Stimulated activated naive CD8-positive, alpha-beta T cell treated with anti-CD3 and anti-CD28 coated beads, Interleukin-15, Interleukin-2, amounts not matched to agents 100 U/mL and 50 U/mL, for 24 hours (primary cell): ENCODE measurements at regions not wholly inside any gene's neighbourhood (a gene's known extent, or its start where the extent isn't known, plus 50 kb on each side); places are given as distances from the start of the nearest gene placed in this dataset.

Experiments
- ATAC-seq: fragments of 150-1000 bp; cut with Tn5 transposase; one replicate; pipeline ENCODE4 v1.10.0; 2021
- DNase-seq: peaks from one replicate; pipeline ENCODE4 v3.0.0; 2021

GRCh38 chr6:153625089-153625488 lies 414.0 kb upstream of the OPRM1 start:
- no peak for DNase-seq
- ATAC-seq = no peak

GRCh38 chr6:153624528-153624927 lies 414.5 kb upstream of the OPRM1 start:
- DNase-seq = no peak
- ATAC-seq = no peak

- ATAC-seq (no peak), DNase-seq (no peak)
Measured at GRCh38 chr6:153623496-153623895, 415.5 kb upstream of the OPRM1 start.

- DNase-seq = no peak
- no peak for ATAC-seq
Measured at GRCh38 chr6:153621491-153621890, 417.5 kb upstream of the OPRM1 start.

- ATAC-seq (no peak), DNase-seq (no peak)
Measured at GRCh38 chr6:153621070-153621469, 418.0 kb upstream of the OPRM1 start.

- DNase-seq = no peak
- no peak for ATAC-seq
Measured at GRCh38 chr6:153618371-153619322, 420.4 kb upstream of the OPRM1 start.

- ATAC-seq (no peak), DNase-seq (no peak)
Measured at GRCh38 chr6:153616506-153616905, 422.5 kb upstream of the OPRM1 start.

- no peak for ATAC-seq
Measured at GRCh38 chr6:153613719-153614455, 425.2 kb upstream of the OPRM1 start.

GRCh38 chr6:153602401-153602800 lies 436.6 kb upstream of the OPRM1 start:
- ATAC-seq = no peak

More at GRCh38 chr6:153613719-153614455, 425.2 kb upstream of the OPRM1 start:
- DNase-seq = no peak

GRCh38 chr6:153599901-153600300 lies 439.1 kb upstream of the OPRM1 start:
- DNase-seq = no peak

More at GRCh38 chr6:153602401-153602800, 436.6 kb upstream of the OPRM1 start:
- DNase-seq = no peak

GRCh38 chr6:153595903-153596302 lies 443.1 kb upstream of the OPRM1 start:
- ATAC-seq (no peak), DNase-seq (no peak)

More at GRCh38 chr6:153599901-153600300, 439.1 kb upstream of the OPRM1 start:
- ATAC-seq = no peak

GRCh38 chr6:153594871-153595270 lies 444.2 kb upstream of the OPRM1 start:
- DNase-seq = no peak
- no peak for ATAC-seq

GRCh38 chr6:153591159-153591558 lies 447.9 kb upstream of the OPRM1 start:
- ATAC-seq (no peak), DNase-seq (no peak)

- DNase-seq (no peak), ATAC-seq (no peak)
Measured at GRCh38 chr6:153590411-153590810, 448.6 kb upstream of the OPRM1 start.

- no peak for DNase-seq
- no peak for ATAC-seq
Measured at GRCh38 chr6:153588330-153588729, 450.7 kb upstream of the OPRM1 start.

- DNase-seq (no peak), ATAC-seq (no peak)
Measured at GRCh38 chr6:153583685-153584084, 452.6 kb upstream of the RGS17 start.

- DNase-seq (no peak), ATAC-seq (no peak)
Measured at GRCh38 chr6:153580776-153581175, 449.7 kb upstream of the RGS17 start.

GRCh38 chr6:153575528-153575927 lies 444.4 kb upstream of the RGS17 start:
- no peak for DNase-seq
- no peak for ATAC-seq

GRCh38 chr6:153574231-153574630 lies 443.1 kb upstream of the RGS17 start:
- no peak for DNase-seq
- ATAC-seq = no peak

GRCh38 chr6:153572371-153572770 lies 441.3 kb upstream of the RGS17 start:
- ATAC-seq (no peak), DNase-seq (no peak)

GRCh38 chr6:153568628-153569027 lies 437.5 kb upstream of the RGS17 start:
- ATAC-seq (no peak), DNase-seq (no peak)

GRCh38 chr6:153564803-153565202 lies 433.7 kb upstream of the RGS17 start:
- no peak for ATAC-seq
- no peak for DNase-seq

GRCh38 chr6:153563001-153563400 lies 431.9 kb upstream of the RGS17 start:
- ATAC-seq (no peak), DNase-seq (no peak)
